Adrenal gland (tissue), 5 donors: ENCODE measurements at regions not wholly inside any gene's neighbourhood (a gene's known extent, or its start where the extent isn't known, plus 50 kb on each side); places are given as distances from the start of the nearest gene placed in this dataset.

Experiments used
- CTCF ChIP-seq, 6 experiments: fragments of 450-650 bp in 4 of 6; fragments of 200-600 bp in 2 of 6; sonication (generic) in 1 of 6; IDR thresholded peaks; 1 replicate in 5 of 6; 2 replicates in 1 of 6; pipeline versions ENCODE4 v1.5.1 to v1.8.0; 2016 to 2021; ENCODE audit warnings: antibody characterized with exemption in 6 of 6, mild to moderate bottlenecking in 2 of 6, moderate library complexity in 1 of 6
- POLR2A ChIP-seq, 2 donors: fragments of 450-650 bp; IDR thresholded peaks; one replicate each; pipeline ENCODE4 v1.6.1; 2017; ENCODE audit warnings: antibody characterized with exemption in 2 of 2, mild to moderate bottlenecking in 2 of 2, moderate library complexity in 1 of 2
- donor health status: DM: no; HTN: no; CAD: no.

- TF ChIP-seq CTCF (IDR thresholded peaks at IDR 0.05) (no peak), POLR2A (IDR thresholded peaks at IDR 0.05) (no peak)
Measured at GRCh38 chr1:30014031-30014430, 709.4 kb downstream of the MATN1 start.
